NCI-H2029 (cell line): ENCODE measurements at regions not wholly inside any gene's neighbourhood (a gene's known extent, or its start where the extent isn't known, plus 50 kb on each side); places are given as distances from the start of the nearest gene placed in this dataset.

Experiments
- DNase-seq: peaks from one replicate; lab custom pipeline; 2025; lab: John Stamatoyannopoulos, UW

GRCh38 chr2:7930800-7931635, 750.8 kb upstream of the ID2 start:
- DNase-seq = no peak

DNA sequence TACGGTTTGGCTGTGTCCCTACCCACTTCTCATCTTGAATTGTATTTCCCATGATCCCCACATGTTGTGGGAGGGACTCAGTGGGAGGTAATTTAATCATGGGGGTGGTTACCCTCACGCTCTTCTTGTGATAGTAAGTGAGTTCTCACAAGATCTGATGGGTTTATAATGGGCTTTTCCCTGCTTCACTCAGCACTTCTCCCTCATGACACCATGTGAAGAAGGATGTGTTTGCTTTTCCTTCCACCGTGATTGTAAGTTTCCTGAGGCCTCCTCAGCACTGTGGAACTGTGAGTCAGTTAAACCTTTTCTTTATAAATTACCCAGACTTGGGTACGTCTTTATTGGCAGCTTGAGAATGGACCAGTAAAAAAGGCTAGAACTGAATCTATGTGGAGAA, 750.0 kb upstream of the ID2 start:
- DNase-seq = no peak

DNA sequence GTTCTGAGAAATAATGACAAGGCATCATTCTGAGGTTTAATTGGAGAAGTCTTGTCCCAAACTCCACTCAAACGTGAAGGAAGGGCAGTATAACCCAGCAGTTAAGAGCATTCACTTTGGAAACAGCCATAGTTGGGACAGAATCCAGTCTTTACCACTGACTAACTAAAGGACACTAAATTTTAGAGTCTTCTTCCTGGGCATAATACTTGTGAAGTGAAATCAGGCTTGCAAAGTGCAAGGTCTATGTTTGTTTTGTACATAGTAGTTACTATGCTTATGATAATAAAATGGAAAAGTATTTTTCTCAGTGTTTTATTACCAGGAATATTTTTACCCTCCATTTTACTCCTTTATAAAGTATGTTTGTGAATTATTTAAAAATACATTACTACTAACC, 748.2 kb upstream of the ID2 start:
- no peak for DNase-seq

DNA sequence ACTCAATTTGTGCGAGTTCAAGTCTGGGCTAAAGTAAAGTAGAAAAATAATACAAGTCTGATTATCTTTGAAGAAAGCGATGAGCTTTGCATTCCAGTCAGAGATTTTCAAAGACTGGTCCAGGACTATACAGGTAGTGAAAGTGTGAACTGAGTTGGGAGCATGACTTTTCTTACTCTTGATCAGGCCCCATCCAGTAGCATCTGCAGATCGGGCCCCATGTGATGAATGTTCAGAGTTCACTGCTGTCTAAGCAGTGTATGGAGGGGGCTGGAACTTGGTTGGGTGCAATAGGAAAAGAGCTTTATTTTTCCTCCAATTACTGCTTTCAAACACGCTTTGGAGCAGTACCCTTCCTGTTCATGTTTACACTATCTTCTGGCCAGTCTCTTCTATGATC, 747.4 kb upstream of the ID2 start:
- no peak for DNase-seq

- DNase-seq = no peak
These were observed 744.8 kb upstream of the ID2 start for GRCh38 chr2:7937082-7937481.

DNA sequence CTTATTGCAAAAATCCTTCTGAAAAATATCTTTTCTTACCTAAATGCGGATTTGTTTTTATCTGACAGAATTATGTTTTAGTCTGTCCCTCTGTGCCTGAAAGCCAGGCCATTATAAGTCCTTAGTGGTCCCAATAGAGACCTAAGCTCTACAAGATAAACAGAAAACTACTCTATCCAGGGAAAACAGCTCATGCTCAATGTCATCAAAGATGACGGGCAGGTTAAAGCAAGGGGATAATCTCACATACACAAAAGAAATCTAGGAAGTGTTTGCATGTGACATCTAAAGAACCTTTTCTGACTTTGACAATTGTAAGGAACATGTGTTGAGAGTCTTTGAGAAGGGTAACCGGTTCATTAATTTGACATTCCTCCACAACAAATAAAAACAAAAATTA, 741.1 kb upstream of the ID2 start:
- no peak for DNase-seq

- DNase-seq = no peak
These were observed 738.4 kb upstream of the ID2 start for GRCh38 chr2:7943446-7943845.

- DNase-seq = no peak
These were observed 736.8 kb upstream of the ID2 start for GRCh38 chr2:7945026-7945425.

- DNase-seq = no peak
These were observed 731.7 kb upstream of the ID2 start for GRCh38 chr2:7950035-7950612.

GRCh38 chr2:7951001-7951400, 730.9 kb upstream of the ID2 start:
- DNase-seq = no peak

DNA sequence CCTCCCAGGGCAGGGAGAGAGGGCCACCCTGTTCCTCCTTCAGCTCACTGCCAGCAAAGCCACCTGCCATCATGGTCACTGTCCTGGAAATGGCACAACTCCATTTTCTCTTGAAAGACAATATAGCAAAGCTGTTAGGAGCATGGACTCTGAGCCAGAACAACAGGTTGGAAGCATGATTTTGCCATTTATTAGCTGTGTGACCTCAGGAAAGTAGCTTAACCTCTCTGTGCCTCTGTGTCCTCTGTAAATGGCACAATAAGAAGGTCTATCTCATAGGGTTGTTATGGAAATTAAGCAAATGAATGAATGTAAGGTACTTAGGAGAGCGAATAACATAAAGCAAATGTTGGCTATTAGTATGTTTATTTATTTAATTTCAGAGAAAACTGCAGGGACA, 730.4 kb upstream of the ID2 start:
- no peak for DNase-seq

DNA sequence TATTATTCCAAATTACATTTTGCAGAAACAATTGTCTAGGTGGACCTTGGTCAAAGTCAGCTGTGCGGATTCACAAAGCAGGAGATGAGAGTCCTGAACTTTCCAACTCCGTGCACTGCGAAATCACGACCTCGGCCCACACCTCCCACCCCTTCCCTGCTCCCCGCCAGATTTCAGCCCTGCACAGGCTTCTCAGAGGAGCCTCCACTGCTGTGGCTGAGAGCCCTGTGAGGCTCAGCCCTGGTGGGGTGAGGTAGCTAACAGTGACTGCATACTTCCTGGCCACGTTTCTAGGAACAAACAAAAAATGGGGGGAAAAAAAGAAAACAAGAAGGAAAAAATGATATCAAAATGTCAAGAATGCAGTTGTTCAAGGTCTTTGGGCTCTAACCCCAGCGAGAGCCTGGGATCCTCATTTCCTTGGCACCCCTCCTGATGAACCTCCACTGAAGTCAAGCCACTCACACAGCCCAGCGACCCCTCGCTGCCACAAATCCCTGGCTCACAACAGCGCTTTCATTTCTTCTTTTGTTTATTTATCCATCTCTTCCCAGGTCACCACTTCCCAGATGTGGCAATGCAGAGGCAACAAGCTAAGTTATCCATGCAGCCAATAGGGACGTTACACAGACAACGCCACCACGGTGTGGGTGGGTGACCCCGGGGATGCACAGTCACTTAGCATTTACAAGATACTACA, 729.7 kb upstream of the ID2 start:
- DNase-seq = no peak

DNA sequence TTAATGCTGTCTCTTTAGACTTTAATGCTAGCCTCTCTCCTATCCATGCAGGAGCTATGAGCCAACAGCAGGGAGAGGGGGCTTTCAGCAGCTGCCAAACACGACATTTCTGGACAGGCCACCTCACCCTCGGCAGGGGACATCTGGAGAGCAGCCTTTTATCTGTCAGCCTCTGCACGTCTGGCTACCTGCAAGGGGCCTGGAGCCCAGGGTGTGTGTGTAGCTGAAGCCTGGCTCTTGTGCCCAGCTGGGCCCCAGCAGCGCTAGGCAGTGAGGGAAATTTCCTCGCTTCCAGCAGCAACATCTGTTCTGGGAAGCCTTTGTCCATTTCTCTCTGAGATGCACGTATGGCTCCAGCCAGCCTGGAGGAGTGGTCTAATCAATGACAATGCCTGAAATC, 728.7 kb upstream of the ID2 start:
- DNase-seq = no peak

- DNase-seq = no peak
These were observed 727.6 kb upstream of the ID2 start for GRCh38 chr2:7954234-7954633.

GRCh38 chr2:7956126-7956689, 725.6 kb upstream of the ID2 start:
- no peak for DNase-seq

GRCh38 chr2:7961550-7961949, 720.3 kb upstream of the ID2 start:
- no peak for DNase-seq

DNA sequence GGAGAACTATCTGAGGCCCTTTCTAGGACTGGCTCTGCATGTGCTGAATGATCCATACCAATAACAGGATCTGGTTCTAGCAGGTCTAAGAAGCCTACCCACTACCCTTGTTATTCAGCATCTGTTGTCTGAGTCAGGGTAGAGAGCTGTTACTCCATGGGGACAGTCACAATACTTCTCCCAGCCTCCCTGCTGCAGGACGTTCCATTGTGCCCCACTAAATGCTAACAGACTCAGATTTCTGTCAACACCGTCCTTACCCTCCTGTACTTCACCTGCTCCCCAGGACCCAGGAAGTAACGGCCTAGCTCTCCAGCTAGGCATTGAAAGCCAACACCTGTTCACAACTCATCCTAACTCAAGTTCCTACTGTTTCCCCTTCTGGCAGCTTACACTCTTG, 719.7 kb upstream of the ID2 start:
- DNase-seq = no peak

DNA sequence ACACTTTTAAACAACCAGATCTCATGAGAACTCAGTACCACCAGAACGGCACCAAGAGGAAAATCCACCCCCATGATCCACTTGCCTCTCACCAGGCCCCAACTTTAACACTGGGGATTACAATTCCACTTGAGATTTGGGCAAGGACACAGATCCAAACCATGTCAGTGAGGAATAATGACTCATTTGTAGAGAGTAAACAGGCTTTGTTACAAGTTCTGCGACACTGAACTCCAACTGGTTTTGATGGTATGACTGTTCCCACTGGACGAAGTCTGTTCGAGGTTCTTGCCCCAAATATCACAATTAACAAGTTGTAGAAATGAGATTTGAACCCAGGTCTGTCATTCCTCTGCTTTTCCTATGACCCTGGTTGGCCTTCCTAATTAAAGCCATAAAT, 718.1 kb upstream of the ID2 start:
- no peak for DNase-seq

DNA sequence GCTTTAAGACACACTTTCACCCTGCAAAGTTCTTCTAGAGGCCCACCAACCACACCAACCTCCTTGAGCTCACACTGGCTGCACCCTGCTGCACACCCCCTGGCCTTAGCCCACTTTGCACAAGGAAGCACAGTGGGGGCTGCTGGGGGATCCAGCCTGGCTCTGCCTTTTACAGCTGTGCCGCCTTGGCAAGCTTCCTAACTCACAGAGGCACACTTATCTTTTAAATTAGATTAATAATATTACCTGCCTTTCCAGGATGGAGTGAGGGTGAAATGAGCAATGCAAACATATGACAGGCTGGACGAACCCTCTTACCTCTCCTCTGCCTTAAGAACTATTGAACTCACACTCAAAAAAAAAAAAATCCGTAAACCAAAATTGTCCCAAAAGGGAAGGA, 715.8 kb upstream of the ID2 start:
- DNase-seq = no peak

DNA sequence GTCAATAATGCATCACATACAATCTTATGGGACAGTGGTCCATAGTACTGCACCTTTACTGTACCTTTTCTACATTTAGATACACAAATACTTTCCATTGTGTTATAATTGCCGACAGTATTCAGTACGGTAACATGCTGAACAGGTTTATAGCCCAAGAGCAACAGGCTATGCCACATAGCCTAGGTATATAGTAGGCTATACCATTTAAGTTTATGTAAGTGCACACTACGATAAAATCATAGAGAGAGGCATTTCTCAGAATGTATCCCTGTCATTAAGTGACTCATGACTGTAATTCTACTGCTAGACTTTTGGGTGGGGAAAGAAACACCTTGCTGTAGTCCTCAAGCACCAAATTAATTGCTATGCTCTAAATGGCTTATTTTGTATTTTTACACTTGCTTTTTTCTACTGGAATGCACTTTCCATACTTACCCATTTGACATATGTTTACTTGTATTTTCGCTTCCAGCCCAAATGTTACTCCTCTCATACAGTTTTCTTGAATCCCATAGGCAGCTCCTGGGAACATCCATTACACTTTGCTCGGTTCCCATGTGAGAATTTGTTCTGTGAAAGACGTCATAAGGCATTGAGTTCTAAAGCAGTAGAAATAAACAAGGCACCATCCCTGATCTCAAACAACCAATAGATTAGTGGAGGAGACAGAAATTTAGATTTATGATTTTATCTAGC, 714.0 kb upstream of the ID2 start:
- no peak for DNase-seq

GRCh38 chr2:7969756-7970515, 711.9 kb upstream of the ID2 start:
- no peak for DNase-seq

GRCh38 chr2:7971248-7971647, 710.6 kb upstream of the ID2 start:
- no peak for DNase-seq
